RWPE2 (cell line): ENCODE measurements at regions not wholly inside any gene's neighbourhood (a gene's known extent, or its start where the extent isn't known, plus 50 kb on each side); places are given as distances from the start of the nearest gene placed in this dataset.

Experiments used
- ATAC-seq: fragments of 200-7000 bp; cut with Tn5 transposase; 3 replicates; pipeline ENCODE4 v1.9.1; 2021; ENCODE audit warnings: low read depth
- DNase-seq: peaks from one replicate; pipeline ENCODE4 v3.0.0-alpha.2; 2020; ENCODE audit warnings: low spot score
- H3K27ac ChIP-seq: fragments of 450-650 bp; 2 replicates; pipeline ENCODE4 v1.5.1; 2017; ENCODE audit warnings: mild to moderate bottlenecking; ENCODE audit not compliant: poor library complexity, severe bottlenecking
- H3K27me3 ChIP-seq: fragments of 250-450 bp; sonication (Bioruptor Pico); 2 replicates; pipeline ENCODE4 v1.5.1; 2021; ENCODE audit warnings: mild to moderate bottlenecking, moderate library complexity; ENCODE audit not compliant: insufficient read depth, poor library complexity, severe bottlenecking
- H3K36me3 ChIP-seq: fragments of 250-450 bp; sonication (Bioruptor Pico); 2 replicates; pipeline ENCODE4 v1.5.1; 2020; ENCODE audit warnings: low read depth, mild to moderate bottlenecking, moderate library complexity
- H3K4me1 ChIP-seq: fragments of 250-450 bp; sonication (Bioruptor Pico); 2 replicates; pipeline ENCODE4 v1.5.1; 2021; ENCODE audit warnings: mild to moderate bottlenecking, moderate library complexity; ENCODE audit not compliant: insufficient read depth, poor library complexity, severe bottlenecking
- H3K4me3 ChIP-seq: fragments of 250-450 bp; sonication (Bioruptor Pico); 2 replicates; pipeline ENCODE4 v1.5.1; 2021; ENCODE audit warnings: mild to moderate bottlenecking, moderate library complexity; ENCODE audit not compliant: severe bottlenecking
- H3K9me3 ChIP-seq: fragments of 250-450 bp; sonication (Bioruptor Pico); 2 replicates; pipeline ENCODE4 v1.5.1; 2021; ENCODE audit warnings: mild to moderate bottlenecking, moderate library complexity; ENCODE audit not compliant: severe bottlenecking
- CTCF ChIP-seq: fragments of 450-650 bp; IDR thresholded peaks from one replicate; pipeline ENCODE4 v1.5.1; 2017; ENCODE audit warnings: mild to moderate bottlenecking, moderate library complexity; ENCODE audit not compliant: poor library complexity, severe bottlenecking

GRCh38 chr3:44186111-44186672, 55.5 kb upstream of the TOPAZ1 start:
- no peaks in the 10 kb centered on the region for H3K9me3 ChIP-seq
- no peak overlapping the region for H3K27ac ChIP-seq
- DNase-seq = no peak
- no peak for TF ChIP-seq CTCF
- no peaks in the 10 kb centered on the region for H3K27me3 ChIP-seq
- ATAC-seq = no peak
- no peaks in the 10 kb centered on the region for H3K36me3 ChIP-seq
- no peak overlapping the region for H3K4me3 ChIP-seq
- H3K4me1 ChIP-seq = no peaks in the 10 kb centered on the region

GRCh38 chr3:44186712-44187111, 55.0 kb upstream of the TOPAZ1 start:
- no peak for TF ChIP-seq CTCF
- Histone ChIP-seq H3K4me1 (no peaks in the 10 kb centered on the region), H3K27me3 (no peaks in the 10 kb centered on the region), H3K27ac (no peak overlapping the region), H3K4me3 (no peak overlapping the region), H3K36me3 (no peaks in the 10 kb centered on the region), H3K9me3 (peaks cover 1% of the 10 kb centered on the region)
- ATAC-seq = no peak
- DNase-seq = no peak
